NCI-H1092 treated with DMSO at 0.1 percent for 48 hours (cell line): ENCODE measurements at regions not wholly inside any gene's neighbourhood (a gene's known extent, or its start where the extent isn't known, plus 50 kb on each side); places are given as distances from the start of the nearest gene placed in this dataset.
"Not testable (repeated sequence)": the region's sequence is repeated elsewhere in the genome, so short reads cannot be mapped to it uniquely, and the experiment has no call there.

ENCODE experiments used
- DNase-seq: peaks from one replicate; lab custom pipeline; 2025; lab: John Stamatoyannopoulos, UW

- DNase-seq = no peak
Measured at GRCh38 chr1:194705123-194705854, 1518.9 kb upstream of the B3GALT2 start.

GRCh38 chr1:194698908-194699318 is 1512.5 kb upstream of the B3GALT2 start:
- no peak for DNase-seq

- no peak for DNase-seq
Measured at GRCh38 chr1:194693244-194693643, 1506.8 kb upstream of the B3GALT2 start.

DNA sequence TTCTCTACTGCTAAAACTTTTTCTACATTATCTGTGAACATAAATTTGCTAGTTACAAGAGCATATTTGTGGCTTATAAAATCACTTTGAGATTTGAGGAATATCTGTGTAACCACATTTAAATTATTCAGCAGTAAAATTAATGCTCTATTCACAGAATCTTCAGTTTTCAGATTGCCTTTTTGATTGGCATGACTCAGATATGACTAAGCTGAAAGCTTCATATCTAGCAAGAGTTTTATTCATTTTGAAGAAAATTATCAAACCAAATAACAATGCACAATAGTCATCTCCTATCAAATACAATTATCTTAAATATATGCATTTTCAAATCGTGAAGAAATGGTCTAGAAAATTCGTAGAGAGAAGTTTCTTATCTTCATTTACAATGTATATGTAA is 1498.2 kb upstream of the B3GALT2 start:
- no peak for DNase-seq

DNA sequence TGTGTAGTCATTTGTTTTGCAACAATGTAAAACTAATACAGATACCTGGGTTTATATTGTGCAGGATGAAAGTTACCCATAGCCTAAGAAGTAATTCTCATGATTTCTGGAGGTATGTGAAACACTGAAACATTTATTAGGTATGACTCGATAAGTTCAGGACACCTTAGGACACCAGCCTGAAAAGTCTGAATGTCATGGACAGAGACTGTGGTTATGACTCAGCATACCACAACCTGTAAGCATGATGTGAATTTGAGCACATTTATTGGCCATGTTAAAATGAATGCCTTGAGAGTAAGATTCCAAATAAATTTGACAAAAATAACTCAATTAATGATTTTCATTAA is 1471.7 kb upstream of the B3GALT2 start:
- DNase-seq = no peak

DNA sequence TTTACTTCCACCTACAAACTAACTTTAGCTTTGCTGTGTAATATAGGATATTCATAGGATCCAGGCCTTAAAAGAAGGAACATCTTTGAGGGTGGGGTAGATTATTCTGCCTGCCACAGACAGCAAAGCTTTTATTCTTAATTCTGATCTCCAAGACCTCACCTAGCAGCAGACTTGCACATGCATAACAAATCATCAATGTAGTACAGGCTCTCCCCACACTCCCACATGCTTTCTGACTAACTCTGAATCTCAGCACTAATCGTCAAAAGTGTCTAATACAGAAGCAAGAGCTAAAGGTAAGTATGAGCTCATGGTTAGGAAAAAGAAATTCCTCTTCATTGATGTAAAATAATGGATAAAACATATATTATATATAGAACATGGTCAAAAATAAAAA is 1468.5 kb upstream of the B3GALT2 start:
- DNase-seq = no peak

- no peak for DNase-seq
Measured at GRCh38 chr1:194653385-194653784, 1467.0 kb upstream of the B3GALT2 start.

GRCh38 chr1:194647118-194647517 is 1460.7 kb upstream of the B3GALT2 start:
- no peak for DNase-seq

GRCh38 chr1:194644528-194644927 is 1458.1 kb upstream of the B3GALT2 start:
- no peak for DNase-seq

- no peak for DNase-seq
Measured at GRCh38 chr1:194640322-194640721, 1453.9 kb upstream of the B3GALT2 start.

GRCh38 chr1:194629011-194629410 is 1442.6 kb upstream of the B3GALT2 start:
- DNase-seq = no peak

DNA sequence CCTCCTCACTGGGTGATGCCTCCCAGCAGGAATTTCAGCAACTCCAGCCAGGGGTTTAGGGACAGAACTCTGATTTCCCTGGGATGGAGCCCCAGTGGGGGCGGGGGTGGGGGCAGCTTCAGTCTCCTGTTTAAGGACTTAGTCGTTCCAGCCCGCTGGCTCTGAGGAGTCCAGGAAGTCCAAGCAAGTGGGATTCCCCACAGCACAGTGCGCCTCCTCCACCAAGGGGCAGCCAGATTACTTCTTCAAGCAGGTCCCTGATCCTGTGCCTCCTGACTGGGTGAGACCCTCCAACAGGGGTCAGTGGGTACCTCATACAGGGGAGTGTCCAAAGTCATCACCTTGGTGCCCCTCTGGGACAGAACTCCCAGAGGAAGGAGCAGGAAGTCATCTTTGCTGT is 1438.4 kb upstream of the B3GALT2 start:
- DNase-seq = no peak

DNA sequence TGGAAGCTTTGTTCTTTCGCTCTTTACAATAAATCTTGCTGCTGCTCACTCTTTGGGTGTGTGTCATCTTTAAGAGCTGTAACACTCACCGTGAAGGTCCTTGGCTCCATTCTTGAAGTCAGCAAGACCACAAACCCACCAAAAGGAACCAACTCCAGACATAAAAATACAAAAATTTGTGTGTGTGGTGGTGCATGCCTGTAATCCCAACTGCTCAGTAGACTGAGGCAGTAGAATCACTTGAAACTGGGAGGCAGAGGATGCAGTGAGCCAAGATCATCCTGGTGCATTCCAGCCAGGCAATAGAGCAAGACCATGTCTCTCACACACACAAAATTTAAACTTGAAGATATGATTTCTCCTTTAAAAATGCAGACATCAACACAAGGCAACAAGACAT is 1431.7 kb upstream of the B3GALT2 start:
- no peak for DNase-seq

DNA sequence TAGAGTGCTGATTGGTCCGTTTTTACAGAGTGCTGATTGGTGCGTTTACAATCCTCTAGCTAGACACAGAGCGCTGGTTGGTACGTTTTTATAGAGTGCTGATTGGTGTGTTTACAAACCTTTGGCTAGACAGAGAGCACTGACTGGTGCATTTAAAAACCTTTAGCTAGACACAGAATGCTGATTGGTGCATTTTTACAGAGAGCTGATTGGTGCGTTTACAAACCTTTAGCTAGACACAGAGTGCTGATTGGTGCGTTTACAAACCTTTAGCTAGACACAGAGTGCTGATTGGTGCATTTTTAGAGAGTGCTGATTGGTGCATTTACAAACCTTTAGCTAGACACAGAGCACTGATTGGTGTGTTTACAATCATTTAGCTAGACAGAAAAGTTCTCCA is 1430.9 kb upstream of the B3GALT2 start:
- DNase-seq = not testable (repeated sequence)

DNA sequence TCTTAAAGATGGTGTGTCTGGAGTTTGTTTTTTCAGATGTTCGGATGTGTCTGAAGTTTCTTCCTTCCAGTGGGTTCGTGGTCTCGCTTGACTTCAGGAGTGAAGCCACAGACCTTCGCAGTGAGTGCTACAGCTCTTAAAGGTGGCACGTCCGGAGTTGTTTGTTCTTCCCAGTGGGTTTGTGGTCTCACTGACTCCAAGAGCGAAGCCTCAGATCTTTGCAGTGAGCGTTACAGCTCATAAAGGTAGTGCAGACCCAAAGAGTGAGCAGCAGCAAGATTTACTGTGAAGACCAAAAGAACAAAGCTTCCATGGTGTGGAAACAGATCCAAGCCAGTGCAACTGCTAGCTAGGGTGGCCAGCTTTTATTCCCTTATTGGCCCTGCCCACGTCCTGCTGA is 1430.4 kb upstream of the B3GALT2 start:
- no peak for DNase-seq

GRCh38 chr1:194602184-194602583 is 1415.8 kb upstream of the B3GALT2 start:
- no peak for DNase-seq

DNA sequence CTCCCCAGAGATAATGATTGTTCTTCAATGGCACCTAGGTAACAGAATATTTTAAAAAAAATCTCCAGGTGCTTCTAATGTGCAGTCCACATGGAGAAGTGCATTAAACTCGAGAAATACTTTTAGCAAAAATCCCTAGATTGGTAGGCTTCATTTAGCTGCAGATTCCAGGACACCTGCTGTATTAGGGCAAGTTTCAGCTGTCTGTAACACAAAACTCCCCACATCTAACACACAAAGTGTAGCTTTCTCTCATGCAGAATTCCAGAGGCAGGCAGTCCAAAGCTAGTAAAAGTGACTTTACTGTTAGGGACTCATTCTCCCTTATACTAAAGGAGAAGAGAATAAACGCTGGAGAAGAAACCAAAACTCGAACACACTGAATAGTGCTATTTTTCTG is 1414.3 kb upstream of the B3GALT2 start:
- DNase-seq = no peak

DNA sequence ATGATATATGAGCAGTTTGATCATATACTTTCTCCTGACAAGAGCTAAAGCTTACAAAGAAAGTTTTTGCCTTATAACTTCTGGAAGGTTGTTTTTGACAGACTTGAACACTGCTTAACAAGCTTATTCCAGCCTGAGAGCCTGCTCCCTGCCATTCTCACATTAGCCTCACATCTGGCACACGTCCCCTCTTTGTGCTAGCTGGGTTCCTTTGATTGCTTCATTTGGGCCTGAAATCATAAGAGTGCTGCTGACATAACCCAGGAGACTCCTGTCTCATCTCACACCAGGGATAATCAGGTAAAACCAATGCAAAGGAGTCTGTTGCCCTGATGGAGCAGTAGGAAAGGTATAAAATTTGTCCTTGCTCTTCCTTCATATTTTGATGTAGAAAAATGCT is 1411.7 kb upstream of the B3GALT2 start:
- no peak for DNase-seq

GRCh38 chr1:194586302-194586701 is 1399.9 kb upstream of the B3GALT2 start:
- DNase-seq = no peak

GRCh38 chr1:194584052-194584451 is 1397.6 kb upstream of the B3GALT2 start:
- no peak for DNase-seq

GRCh38 chr1:194570476-194570875 is 1384.1 kb upstream of the B3GALT2 start:
- no peak for DNase-seq

DNA sequence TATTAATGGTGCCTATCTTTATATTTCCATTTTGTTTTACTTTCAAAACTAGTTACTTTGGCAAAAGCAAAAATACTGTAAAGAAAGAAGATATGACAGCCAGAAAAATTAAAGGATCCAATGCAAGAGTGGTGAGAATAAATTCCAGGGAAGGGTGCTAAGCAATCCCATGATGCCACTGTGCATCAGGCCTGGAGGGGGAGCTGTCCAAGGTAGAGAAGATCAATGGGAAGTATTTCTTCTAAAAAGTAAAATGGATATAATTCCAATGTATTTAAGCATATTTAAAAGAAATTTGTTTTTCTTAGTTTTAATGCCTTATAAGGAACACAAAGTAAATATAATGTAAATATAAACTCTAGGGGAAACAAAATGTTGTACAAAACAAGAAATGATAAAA is 1382.2 kb upstream of the B3GALT2 start:
- DNase-seq = no peak

GRCh38 chr1:194548071-194548470 is 1361.7 kb upstream of the B3GALT2 start:
- DNase-seq = no peak

- no peak for DNase-seq
Measured at GRCh38 chr1:194544012-194544411, 1357.6 kb upstream of the B3GALT2 start.

- no peak for DNase-seq
Measured at GRCh38 chr1:194538453-194538852, 1352.0 kb upstream of the B3GALT2 start.
